EL (cell line): ENCODE measurements at regions not wholly inside any gene's neighbourhood (a gene's known extent, or its start where the extent isn't known, plus 50 kb on each side); places are given as distances from the start of the nearest gene placed in this dataset.

Experiments
- DNase-seq: peaks from one replicate; pipeline ENCODE4 v3.0.0-alpha.2; 2016

DNA sequence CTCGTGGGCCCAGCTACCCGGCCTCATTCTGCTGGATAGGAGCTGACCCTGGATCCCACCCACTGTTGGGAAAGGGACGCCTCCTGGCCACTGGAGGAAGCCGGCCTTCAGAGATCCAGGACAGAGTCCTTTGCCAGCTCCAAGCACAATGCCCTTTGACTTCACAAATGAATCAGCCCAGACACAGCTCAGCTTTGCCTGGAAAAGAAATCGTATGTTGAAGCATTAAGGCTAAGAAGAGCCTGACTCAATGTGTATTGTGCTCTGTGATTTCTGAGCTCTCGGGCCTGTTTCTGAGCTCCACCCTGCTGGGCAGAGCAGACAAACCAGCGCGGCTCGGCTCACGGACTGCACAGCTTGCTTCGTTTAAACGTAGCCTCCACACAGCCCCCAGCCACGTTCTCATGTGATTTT lies 162.9 kb upstream of the APCDD1 start:
- DNase-seq, result peak; percentile 33

DNA sequence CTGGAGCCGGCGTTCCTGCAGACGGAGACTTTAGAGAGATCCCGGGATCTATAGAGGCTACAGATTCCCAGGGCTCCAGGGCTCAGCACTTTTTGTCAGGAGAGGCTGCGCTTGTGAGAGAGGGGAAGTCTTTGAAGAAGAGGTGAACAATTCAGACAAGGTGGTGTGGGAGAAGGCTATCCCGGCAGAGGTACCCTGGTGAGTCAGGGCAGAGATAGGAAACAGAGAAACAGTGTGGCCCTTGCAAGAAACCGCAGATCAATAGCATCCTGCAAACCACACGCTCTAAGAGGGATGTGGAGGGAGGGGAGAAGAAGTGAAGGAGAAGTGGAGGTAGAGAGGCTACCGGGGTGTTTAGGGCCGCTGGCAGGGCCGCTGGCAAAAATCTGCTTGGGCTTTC lies 160.5 kb upstream of the APCDD1 start:
- no peak for DNase-seq

DNA sequence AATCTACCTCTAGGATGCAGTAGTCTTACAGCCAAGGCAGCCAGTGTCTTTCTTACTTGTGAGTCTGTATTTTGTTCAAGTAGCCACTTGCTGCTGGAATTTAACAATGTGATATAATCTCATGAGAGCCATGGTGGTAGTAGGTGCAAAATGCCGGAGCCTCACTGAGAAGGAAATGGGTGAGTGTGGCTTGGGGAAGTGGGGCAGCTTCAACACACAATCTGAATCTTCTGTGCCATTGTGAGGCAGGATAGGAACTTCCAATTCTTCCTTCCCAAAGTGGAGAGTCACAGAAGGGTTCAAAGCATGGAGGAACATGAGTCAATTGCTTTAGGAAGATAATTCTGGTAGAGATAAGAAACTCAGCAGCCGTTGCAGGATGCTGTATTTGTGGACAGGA lies 158.7 kb upstream of the APCDD1 start:
- DNase-seq, result no peak

DNA sequence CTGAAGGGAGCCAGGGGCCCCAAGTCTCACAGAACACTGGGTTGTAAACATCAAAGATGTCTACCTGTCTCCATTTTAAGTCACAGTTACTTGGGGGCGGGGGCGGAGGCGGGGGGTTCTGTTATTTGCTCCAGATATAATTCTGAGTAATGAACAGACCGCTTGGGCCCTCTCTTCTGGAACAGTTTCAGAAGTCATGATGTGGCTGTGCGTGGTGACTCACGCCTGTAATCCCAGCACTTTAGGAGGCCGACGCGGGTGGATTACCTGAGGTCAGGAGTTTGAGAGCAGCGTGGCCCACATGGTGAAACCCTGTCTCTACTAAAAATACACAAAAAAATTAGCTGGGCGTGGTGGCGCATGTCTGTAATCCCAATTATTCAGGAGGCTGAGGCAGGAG lies 157.9 kb upstream of the APCDD1 start:
- DNase-seq, result no peak

DNA sequence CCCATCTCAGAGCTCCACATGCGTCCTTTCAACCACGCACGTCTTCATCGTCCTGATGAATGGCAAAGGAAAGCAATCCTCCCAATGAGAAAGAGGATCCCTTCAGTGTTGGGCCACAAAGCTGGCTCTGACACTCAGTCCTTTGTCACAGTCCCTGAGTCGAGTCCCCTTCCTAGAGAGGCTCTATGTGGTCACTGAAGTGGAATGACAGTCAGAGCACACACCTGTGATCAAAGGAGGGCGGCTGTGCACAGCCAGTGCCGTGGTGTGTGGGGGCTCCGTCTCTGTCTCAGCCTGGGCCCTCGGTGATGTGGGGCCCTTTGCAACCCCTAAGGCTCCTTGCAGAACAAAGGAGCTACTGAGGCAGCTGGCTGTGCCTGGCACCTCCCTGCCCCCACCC lies 157.3 kb upstream of the APCDD1 start:
- DNase-seq, result no peak

GRCh38 chr18:10298346-10298745 lies 156.1 kb upstream of the APCDD1 start:
- DNase-seq, result no peak

- peak; percentile 14 for DNase-seq
Measured at GRCh38 chr18:10299643-10300042, 154.8 kb upstream of the APCDD1 start.

- no peak for DNase-seq
Measured at GRCh38 chr18:10300739-10301138, 153.7 kb upstream of the APCDD1 start.

DNA sequence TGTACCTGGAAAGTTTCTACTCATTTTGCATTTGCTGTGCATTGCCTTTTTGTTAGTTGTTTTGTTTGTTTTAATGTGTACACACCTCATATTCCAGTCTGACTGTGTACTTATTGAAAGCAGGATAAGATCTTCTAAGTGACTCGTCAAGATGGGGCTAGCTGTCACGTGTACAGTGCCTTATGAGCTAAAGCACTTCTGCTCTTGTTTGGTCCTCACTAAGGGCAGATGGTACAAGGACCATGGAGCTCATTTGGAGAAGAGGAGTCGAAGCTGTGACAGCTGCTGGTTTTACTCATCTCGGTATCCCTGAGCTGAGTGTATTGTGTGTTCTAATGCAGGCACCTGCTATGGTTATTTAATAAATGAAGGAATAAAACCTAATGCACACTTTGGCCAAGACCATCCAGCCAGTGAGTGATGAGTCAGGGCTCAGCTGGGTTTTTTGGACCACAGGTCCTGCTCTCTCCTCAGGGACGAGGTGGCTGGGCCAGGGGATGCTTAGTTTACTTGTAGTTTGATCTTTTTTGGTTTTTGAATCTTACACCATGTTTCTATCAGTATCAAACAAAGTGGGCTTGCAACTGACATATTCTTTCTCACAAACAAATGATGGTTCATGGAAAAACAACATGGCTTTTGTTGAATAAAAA lies 152.5 kb upstream of the APCDD1 start:
- DNase-seq, result no peak

DNA sequence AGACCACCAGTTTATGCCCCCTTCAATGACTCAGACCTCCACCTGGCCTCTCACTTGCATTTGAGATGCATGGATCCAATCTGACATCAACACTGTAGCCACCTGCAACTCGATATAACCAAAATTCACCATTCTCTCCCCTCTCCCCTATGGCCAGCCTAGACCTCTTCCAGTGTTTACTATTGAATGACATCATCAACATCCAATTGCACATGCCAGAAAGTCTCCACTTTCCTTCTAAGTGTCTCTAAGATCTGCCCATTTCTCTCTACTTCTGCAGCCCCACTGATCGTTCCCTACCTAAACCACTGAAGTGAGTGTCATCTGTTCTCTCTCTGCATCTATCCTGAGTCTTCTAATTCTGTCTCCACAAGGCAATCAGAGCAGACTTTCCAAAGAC lies 151.3 kb upstream of the APCDD1 start:
- DNase-seq, result no peak

DNA sequence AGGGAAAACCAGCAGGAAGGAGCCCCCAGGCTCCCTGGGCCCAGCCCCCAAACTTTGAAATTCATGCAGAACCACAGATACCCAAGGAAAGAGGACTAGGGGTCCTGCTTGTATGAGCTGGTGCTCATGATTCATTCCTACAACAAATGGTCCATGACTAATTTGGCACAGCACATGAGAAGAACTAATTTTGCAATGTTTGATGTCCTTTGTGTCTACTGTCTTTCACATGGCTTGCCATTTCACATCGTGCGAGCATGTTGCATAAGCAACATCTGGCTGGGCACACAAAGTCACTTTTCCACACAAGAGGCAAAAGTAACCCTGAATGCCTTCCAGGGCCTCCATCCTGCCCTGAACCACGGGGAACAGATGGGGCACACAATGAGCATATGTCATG lies 149.6 kb upstream of the APCDD1 start:
- DNase-seq, result peak; percentile 74

- no peak for DNase-seq
Measured at GRCh38 chr18:10306779-10307178, 147.7 kb upstream of the APCDD1 start.

- no peak for DNase-seq
Measured at GRCh38 chr18:10308154-10308553, 146.3 kb upstream of the APCDD1 start.

DNA sequence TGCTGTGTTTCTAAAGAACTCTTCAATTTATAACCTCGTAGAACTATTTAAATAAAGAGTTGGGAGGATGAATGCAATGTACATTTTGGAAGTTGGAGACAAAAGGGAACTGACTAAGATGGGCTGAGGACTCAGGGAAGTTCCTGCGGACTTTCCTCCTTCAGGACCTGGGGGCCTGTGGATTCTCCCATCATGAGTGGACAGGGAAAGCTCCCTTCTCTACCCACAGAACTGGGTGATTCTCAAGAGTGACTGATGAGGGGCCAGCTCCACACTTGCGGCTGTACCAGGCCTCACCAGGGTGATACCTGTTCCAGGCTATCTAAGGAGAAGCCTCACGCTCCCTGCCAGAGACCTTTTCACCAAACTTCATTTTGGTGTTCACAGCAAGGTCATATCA lies 143.8 kb upstream of the APCDD1 start:
- DNase-seq, result no peak

GRCh38 chr18:10312326-10313015 lies 142.0 kb upstream of the APCDD1 start:
- DNase-seq, result peak; percentile 43

GRCh38 chr18:10313016-10313342 lies 141.5 kb upstream of the APCDD1 start:
- no peak for DNase-seq

GRCh38 chr18:10314066-10314465 lies 140.4 kb upstream of the APCDD1 start:
- no peak for DNase-seq

DNA sequence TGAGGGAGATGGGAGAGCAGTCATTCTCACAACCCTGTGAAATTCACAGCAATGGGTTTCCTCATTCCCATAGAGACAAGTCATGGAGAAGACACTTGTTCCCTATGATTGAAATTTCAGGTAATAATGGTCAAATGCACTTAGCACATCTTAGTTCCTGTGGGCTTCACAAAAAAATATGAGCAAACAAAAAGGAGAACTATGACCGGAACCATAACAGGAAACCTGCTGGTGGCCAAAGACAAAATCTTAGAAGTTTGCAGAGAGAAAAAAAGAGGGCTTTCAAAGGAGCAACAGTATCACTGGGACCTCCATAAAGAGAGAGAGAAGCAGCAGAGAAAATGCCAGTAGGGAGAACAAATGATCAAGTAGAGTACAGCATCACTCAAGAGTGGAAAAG lies 138.9 kb upstream of the APCDD1 start:
- no peak for DNase-seq

- DNase-seq, result no peak
Measured at GRCh38 chr18:10316778-10317177, 137.7 kb upstream of the APCDD1 start.

DNA sequence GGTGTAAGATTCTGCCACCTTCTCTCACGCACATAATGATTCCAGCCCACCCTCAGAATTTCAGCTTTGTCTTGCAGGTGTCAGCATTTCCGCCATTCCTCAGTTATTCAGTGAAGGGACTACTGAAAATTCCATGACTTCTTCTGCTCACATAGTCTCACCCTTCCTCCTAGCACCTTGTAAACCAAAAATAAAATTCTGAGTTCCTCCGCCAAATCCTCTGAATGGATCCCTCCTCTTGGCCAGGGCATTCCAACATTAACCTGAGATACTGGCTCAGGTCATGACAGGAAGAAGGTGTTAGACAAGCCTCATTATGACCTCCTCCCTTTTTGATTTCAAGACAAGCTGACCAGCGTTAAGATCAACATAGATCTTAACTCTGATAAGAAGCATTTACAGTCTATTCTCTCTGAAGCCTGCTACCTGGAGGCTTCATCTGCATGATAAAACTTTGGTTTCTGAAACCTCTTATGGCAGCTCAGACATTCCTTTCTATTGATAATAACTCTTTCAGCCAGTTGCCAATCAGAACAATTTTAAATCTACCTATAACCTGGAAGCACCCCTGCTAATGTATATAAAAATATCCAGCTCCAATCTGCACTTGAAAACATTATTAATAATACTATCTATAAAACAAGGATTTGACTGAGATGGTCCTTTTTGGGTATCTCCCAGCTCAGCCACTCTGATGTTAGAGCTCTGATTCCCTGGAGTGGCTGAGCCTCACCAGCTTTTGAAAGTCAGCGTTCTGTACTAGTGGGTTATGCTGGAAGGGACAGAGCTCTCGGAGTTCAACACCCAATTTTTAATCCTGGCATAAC lies 136.4 kb upstream of the APCDD1 start:
- no peak for DNase-seq

GRCh38 chr18:10318691-10318970 lies 135.8 kb upstream of the APCDD1 start:
- peak; percentile 19 for DNase-seq

GRCh38 chr18:10319026-10319425 lies 135.4 kb upstream of the APCDD1 start:
- DNase-seq, result no peak

DNA sequence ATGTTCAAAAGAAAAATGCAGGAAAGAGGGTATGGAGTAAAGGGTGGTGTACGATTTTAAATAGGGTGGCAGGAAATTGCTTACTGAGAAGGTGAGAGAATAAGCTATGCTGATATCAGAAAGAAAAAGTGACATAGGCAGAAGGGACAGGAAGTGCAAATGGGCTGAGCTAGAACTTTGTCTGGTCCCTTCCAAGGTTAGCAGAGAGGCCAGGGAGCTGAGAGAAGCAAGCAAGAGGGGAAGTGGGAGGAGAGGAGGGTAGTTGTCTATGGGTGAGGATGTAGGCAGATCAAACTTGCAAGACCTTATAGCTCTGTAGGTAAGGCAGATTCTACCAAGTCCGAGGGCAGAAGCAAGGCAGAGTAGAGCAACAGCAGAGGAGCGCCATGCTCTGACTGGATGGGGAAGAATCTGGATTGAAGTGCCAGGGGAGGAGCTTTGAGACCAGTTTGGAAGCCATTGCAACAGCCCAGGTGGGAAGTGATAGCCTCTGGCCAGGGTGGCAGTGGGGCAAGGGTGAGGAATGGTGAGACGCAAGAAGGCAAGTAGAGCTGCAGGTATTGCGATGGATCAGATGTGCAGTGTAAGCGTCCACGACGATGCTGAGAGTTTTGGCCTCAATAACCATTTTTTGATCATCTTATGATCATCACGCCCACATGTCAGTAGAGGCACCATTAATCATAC lies 134.4 kb upstream of the APCDD1 start:
- no peak for DNase-seq

DNA sequence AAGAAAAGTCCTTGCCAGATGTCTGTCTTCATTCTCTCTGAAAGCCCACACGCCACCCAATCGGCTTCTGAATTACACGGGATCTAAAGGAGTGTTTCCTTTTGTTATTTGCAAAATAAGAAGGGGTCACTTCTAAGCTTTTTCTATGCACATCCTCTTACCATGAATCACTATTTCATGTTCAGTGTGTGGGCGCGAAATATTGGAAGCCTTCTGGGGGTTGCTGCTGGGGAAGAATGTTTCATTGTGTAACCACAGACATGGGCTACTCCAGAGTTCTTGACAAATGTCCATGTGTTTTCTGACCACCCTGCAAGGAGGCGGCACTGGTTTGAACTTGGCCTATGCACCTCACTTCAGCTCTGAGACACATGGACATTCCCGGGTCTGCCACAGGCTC lies 133.6 kb upstream of the APCDD1 start:
- peak; percentile 74 for DNase-seq
